ENCODE measurements at regions not wholly inside any gene's neighbourhood (a gene's known extent, or its start where the extent isn't known, plus 50 kb on each side); places are given as distances from the start of the nearest gene placed in this dataset.

GRCh38 chr2:7672685-7673071 is 755.5 kb downstream of the RNF144A start:
- TF ChIP-seq TAF1 (IDR thresholded peaks at IDR 0.05; ENCODE audit: low read depth) (no peak), CTCF (IDR thresholded peaks at IDR 0.05; ENCODE audit: poor library complexity, severe bottlenecking) (no peak), EZH2 (IDR thresholded peaks at IDR 0.05; ENCODE audit: borderline replicate concordance, insufficient read depth, low read length, poor library complexity, severe bottlenecking) (no peak), POLR2AphosphoS5 (IDR thresholded peaks at IDR 0.05) (no peak), REST (IDR thresholded peaks at IDR 0.05; ENCODE audit: borderline replicate concordance) (no peak), SMC3 (conservative IDR thresholded peaks at IDR 0.05; ENCODE audit: poor library complexity) (no peak)

Data from neural cell (in vitro differentiated cells).